Loucy (cell line): ENCODE measurements at regions not wholly inside any gene's neighbourhood (a gene's known extent, or its start where the extent isn't known, plus 50 kb on each side); places are given as distances from the start of the nearest gene placed in this dataset.

Source experiments
- CTCF ChIP-seq: fragments of 200-600 bp; sonication (generic); conservative IDR thresholded peaks from 2 replicates; pipeline ENCODE4 v1.5.1; 2014; ENCODE audit warnings: mild to moderate bottlenecking, antibody characterized with exemption, low read length
- EZH2phosphoT487 ChIP-seq: fragments of 200-600 bp; IDR thresholded peaks from 2 replicates; pipeline ENCODE4 v1.6.1; 2018; ENCODE audit warnings: antibody characterized with exemption, mild to moderate bottlenecking, moderate library complexity, borderline replicate concordance

GRCh38 chr18:43578706-43579105 is 301.4 kb upstream of the SYT4 start:
- TF ChIP-seq CTCF = no peak
- TF ChIP-seq EZH2phosphoT487 = no peak
